NOMO-1 (cell line): ENCODE measurements at regions not wholly inside any gene's neighbourhood (a gene's known extent, or its start where the extent isn't known, plus 50 kb on each side); places are given as distances from the start of the nearest gene placed in this dataset.

Experiments
- DNase-seq, 2 experiments: peaks; one replicate each; lab custom pipeline; 2025; ENCODE audit not compliant: unreplicated experiment in 2 of 2; lab: John Stamatoyannopoulos, UW

DNA sequence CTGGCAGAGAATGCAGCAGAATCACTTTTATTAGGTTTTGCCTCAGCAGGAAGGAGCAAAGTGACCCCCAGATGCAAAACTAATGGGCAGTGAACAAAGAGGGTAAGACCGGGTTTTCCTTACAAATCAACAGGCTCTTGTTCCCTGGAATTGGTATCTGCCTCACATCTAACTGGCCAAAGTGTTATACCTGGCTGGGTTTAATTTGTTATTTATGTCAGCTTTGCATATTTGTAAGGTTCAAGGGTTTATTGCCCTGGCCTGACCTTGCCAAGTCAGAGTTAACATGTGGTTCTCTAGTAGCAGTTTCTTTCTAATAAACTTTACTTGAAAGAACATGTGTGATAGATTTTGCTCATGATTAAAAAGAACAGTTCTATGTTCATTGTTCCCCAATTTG lies 431.7 kb upstream of the NR2F2 start:
- no peak for DNase-seq

DNA sequence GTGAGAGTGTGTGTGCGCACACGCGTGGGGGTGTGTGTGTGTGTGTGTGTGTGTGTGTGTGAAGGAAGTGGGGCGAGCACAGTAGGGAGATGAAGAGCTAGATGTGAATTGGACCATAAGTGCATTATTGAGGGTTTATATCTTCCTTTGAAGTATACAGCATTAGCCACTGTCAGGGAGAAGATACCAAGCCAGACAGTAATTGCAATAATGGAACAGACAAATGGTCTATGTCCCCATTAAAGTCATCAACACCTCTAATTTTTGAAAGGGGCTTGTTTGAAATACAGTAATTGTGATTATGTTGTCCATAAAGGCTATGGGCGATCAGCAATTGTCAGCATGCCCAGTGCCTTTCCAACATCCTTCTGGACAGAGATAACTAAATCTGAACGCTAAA lies 429.2 kb upstream of the NR2F2 start:
- DNase-seq = no peak

DNA sequence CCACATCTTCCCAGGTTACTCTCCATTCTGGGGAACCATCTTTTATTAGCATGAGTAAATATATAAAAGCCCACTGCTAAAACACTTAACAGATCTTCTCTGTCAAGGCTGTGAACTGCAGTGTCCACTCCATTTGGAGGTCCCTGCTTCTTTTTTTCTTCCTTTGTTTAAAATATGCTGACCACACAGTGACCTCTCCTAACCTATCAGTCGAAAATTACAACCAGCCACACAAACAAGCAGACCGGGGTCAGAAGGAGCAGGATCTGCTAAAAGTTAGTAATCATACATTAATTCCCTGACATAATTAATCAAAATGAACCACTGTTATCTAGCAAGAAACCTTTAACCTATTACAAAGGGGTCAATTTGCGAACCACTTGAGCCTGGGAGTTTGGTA lies 427.9 kb upstream of the NR2F2 start:
- no peak for DNase-seq

- DNase-seq = no peak
Measured at GRCh38 chr15:95903352-95903751, 427.1 kb upstream of the NR2F2 start.

DNA sequence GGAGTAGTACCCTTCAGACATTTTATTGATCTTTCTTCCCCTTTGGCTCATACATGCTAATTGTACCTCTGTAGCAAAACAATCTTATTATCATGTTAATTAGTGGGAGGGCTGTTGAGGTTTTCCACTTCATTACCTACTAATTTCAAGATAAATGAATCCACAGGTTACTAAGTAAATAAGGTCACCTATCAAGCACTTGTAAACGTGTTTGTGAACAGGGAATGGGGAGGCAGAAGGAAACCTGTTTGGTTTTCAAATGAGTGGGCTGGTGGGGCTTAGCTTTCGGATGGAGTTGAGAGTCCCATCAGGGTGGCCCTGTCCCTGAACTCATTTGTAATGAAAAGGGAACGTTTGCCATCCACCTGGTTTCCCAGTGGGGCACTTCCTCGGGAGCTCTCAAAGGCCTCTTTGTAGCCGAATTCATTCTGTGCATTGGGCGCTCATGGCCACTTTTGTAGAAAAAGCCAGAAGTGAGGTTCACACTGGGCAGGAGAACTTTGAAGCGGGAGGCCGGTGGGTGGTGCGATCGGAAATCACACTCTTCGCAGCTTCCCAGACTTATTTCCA lies 419.8 kb upstream of the NR2F2 start:
- no peak for DNase-seq

DNA sequence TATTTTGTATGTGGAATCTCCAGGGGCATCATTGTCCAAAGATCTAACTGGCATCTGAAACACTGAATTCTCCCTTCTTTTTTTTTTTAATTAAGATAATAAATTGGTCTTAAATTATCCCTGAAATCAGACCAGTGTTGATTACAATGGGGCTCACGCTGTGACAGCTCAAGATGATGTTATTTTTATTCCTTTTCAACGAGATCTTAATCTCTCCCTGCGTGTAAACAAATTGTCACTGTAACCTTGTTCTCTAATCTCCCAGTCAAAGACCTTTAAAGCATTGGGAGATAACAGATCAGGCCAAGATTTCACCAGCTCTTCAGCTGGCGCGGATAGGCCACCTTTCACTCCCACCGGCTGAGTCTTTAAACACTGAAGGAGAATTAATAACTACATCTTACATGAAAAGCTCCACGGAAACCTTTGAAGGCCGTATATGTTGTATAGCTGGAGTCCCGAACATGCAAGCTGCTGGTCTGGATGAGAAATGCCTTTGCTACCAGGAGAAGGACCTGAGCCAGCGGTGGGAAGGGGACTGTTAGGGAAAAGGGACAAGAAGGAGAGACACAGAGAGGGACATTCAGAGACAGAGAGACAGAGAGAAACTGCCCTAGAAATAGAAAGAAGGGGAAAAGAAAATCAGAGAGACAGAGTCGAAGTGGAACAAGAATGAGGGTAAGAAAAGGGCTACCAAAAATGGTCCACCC lies 418.8 kb upstream of the NR2F2 start:
- no peak for DNase-seq

- DNase-seq = no peak
Measured at GRCh38 chr15:95912280-95912625, 418.2 kb upstream of the NR2F2 start.

DNA sequence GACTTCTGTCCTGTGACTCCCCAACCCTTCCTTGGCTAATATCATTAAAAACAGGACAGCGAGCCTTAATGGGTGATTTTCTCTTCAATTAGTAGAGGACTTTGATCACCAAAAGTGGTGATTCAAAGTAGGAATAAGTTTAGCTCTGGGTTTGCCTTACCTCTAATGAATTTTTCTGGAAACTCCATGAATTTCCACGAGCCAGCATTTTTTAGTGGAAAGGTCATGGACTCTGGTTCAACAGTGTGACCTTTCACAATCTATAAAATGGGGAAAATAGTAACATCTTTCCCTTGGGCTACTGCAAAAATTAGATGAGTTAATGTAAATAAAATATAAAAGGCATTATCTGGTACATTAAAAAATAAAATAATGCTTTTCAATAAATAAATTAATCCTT lies 417.8 kb upstream of the NR2F2 start:
- no peak for DNase-seq

DNA sequence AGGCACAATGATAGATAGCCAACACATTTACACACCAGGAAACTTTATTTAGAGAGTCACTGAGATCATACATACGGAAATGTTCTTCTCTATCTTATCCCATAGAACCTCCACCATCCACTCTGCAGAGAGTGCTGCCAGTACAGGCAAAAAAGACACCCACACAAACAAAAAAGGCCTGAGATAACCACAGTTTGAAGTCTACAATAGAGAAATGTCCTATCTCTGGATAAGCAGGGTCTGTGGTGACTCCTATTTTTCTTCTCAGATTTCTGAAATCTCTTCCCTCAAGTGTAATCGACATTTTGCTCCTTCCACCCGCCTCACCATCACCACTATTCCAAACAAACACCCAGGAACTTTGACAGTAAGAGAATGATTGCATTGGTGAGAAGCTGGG lies 413.9 kb upstream of the NR2F2 start:
- DNase-seq = no peak

- no peak for DNase-seq
Measured at GRCh38 chr15:95918525-95918924, 412.0 kb upstream of the NR2F2 start.

DNA sequence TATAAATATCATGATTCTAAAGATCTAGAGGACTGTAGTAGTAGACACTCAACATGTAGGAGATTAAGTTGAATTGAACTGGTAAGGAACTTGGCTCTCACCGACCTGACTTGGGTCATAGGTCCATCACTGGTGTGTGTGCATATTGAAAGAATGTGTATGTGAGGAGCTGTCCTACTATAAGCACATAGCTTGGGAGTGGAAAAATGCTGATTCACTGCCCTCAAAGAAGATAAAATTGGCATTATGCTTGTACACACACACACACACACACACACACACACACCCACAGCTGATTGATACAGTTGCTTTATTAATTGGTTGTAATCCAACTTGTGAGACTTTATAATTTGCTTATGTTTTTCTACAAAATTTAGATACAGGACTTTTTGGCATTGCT lies 411.0 kb upstream of the NR2F2 start:
- DNase-seq = no peak

- no peak for DNase-seq
Measured at GRCh38 chr15:95921404-95921803, 409.1 kb upstream of the NR2F2 start.

GRCh38 chr15:95922431-95922830 lies 408.1 kb upstream of the NR2F2 start:
- no peak for DNase-seq

GRCh38 chr15:95923792-95924191 lies 406.7 kb upstream of the NR2F2 start:
- no peak for DNase-seq

- no peak for DNase-seq
Measured at GRCh38 chr15:95928822-95929221, 401.7 kb upstream of the NR2F2 start.

DNA sequence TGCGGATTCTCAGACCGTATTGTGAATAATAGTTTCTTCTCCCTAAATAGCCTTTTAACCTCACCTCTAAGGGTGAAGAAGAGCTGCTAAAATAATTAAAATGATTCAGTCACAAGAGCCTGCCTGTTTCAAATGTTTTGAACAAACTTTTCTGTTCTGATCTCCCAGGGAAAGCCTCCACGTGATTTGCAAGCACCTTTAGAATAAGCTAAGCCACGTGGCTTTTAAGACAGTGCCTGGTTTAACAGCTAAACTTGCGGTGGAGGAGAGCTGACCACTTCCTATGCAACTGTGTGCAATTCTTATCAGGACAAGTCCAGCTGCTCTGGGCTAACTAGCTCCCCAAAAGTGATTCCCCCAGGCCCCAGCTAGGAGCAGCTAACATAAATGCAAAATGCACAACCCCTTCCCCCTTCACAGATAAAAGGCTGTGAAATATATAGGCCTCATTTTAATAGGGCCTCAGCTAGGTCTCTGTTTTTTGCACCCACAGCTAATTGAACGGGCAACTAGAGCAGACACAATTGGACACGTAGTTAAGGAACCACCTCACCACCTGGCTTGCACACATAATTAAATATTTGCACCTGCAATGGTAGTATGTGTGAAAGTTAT lies 401.2 kb upstream of the NR2F2 start:
- DNase-seq = peak; percentile 39 to 61

- no peak for DNase-seq
Measured at GRCh38 chr15:95930659-95931375, 399.7 kb upstream of the NR2F2 start.

GRCh38 chr15:95931619-95932018 lies 398.9 kb upstream of the NR2F2 start:
- no peak for DNase-seq

DNA sequence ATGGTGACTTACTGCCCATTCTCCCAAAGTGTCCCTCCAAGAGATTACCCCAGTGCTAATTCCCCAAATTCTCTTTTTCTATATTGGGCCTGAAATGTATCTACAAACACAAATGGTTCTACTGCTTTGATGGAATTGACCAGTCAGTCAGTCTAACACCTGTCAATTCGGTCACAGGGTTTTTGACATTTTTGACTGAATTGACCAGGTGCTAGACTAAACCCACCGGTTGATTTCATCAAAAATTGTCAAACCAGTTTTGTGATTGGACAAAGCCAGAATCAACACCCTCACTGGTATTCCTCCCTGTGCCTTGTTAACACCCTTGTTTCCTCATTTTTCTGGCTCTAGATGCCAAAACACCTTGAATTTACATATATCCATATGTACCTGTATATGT lies 398.4 kb upstream of the NR2F2 start:
- no peak for DNase-seq

DNA sequence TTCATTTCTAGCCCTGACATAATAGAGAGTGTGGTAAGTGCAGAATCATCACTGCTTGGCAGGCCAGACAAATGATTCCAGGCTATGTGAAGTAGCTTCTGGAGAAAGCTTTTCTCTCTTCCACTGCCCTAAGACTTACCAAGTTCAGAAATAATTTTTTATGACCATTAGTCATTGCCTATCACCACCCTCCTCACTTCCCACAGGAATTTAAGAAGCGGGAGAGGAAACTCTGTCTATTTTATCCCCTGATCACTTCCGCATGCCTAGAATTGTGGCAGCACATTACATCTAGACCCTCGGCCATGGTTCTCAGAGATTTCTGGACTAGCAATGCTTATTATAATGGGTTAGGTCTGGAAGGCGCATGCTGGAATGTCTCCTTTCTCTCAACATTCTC lies 397.8 kb upstream of the NR2F2 start:
- DNase-seq = no peak

DNA sequence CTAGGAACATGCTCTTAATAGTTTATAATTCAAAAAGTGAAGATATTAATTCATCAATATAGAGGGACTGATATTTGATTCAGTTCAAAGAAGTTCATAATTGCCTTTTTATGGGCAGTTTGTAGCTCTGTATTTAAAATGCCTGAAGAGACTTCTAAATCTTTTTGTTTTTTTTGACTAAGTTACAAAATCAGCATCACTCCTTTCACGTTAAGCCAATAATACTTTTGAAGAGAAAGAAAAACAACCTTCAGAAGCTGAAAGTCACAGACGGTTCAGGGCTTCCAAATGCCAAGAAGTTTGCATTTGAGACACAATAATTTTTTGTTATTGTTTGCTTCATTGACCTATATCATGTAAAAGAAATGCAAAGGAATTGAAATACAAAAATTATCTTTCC lies 394.6 kb upstream of the NR2F2 start:
- no peak for DNase-seq

DNA sequence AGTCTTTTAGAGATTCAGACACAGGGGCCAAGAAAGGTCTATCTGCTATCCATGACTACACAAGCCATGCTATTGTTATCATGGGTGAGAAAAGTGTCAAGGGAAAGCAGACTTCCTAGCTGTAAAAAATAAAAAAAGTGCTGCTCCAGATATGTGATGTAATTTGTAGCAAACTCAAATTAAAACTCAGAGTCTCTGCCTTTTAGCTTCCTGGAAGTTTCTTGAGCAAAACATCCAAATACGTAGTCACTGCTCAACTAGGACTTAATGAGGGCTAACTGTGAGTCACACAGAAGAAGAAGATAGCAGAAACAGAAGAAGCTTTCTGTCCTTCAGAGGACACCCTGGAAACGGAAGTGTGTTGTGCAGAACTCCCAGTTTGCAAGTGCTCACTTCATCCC lies 393.4 kb upstream of the NR2F2 start:
- DNase-seq = peak in 1 of 2 experiments; percentile 15
